Adrenal gland (tissue), 9 donors: ENCODE measurements at regions not wholly inside any gene's neighbourhood (a gene's known extent, or its start where the extent isn't known, plus 50 kb on each side); places are given as distances from the start of the nearest gene placed in this dataset.

Experiments used
- DNase-seq, 7 donors: peaks; one replicate each; pipeline ENCODE4 v3.0.0-alpha.2; 2019 to 2020
- H3K27ac ChIP-seq, 5 donors: fragments of 200-600 bp; sonication (generic) in 4 of 5; 1 replicate in 3 of 5; 2 replicates in 2 of 5; pipeline versions ENCODE4 v1.5.1 to v1.8.0; 2016 to 2020; ENCODE audit warnings: mild to moderate bottlenecking in 1 of 5
- H3K27me3 ChIP-seq: fragments of 200-600 bp; 2 replicates; pipeline ENCODE4 v1.8.0; 2021
- H3K36me3 ChIP-seq, 2 donors: fragments of 200-600 bp; replicated peaks in 1 of 2; 1 replicate in 1 of 2; 2 replicates in 1 of 2; pipeline versions ENCODE4 v1.5.1 to v1.8.0; 2018 to 2022
- H3K4me1 ChIP-seq, 2 donors: fragments of 200-600 bp; replicated peaks in 1 of 2; 1 replicate in 1 of 2; 2 replicates in 1 of 2; pipeline versions ENCODE4 v1.5.1 to v1.8.0; 2018 to 2021
- H3K4me3 ChIP-seq, 4 donors: fragments of 200-600 bp; sonication (generic) in 3 of 4; one replicate each; pipeline ENCODE4 v1.5.1; 2016 to 2018
- H3K9me3 ChIP-seq, 3 donors: fragments of 200-600 bp; sonication (generic) in 1 of 3; replicated peaks in 1 of 3; 1 replicate in 2 of 3; 2 replicates in 1 of 3; pipeline versions ENCODE4 v1.5.1 to v1.8.0; 2016 to 2021
- CTCF ChIP-seq, 6 experiments: fragments of 450-650 bp in 4 of 6; fragments of 200-600 bp in 2 of 6; sonication (generic) in 1 of 6; IDR thresholded peaks; 1 replicate in 5 of 6; 2 replicates in 1 of 6; pipeline versions ENCODE4 v1.5.1 to v1.8.0; 2016 to 2021; ENCODE audit warnings: antibody characterized with exemption in 6 of 6, mild to moderate bottlenecking in 2 of 6, moderate library complexity in 1 of 6
- POLR2A ChIP-seq, 2 donors: fragments of 450-650 bp; IDR thresholded peaks; one replicate each; pipeline ENCODE4 v1.6.1; 2017; ENCODE audit warnings: antibody characterized with exemption in 2 of 2, mild to moderate bottlenecking in 2 of 2, moderate library complexity in 1 of 2
- WGBS, 4 donors: extraction: QIAGEN DNeasy Blood & Tissue Kit in 2 of 4; methylation state at CpG; one replicate each; pipeline versions ENCODE4 v1.1.5 to v1.1.7; 2013 to 2017; 5-methylcytosine and 5-hydroxymethylcytosine counted together
- intact Hi-C, 2 donors: fragments of 100-400 bp; cut with DNase I; formaldehyde crosslinking; loops; one replicate each; pipeline versions ENCODE4 v1.14.1 to v1.15.0; 2022 to 2023
- donor health status: healthy with polysubstance abuse.
- donor health status: Bipolar disorder and iron deficiency.
- donor health status: DM: yes; HTN: yes; CAD: no.
- donor health status: DM: no; HTN: no; CAD: no.
- donor health status: DM: no; HTN: no; CAD: no.

DNA sequence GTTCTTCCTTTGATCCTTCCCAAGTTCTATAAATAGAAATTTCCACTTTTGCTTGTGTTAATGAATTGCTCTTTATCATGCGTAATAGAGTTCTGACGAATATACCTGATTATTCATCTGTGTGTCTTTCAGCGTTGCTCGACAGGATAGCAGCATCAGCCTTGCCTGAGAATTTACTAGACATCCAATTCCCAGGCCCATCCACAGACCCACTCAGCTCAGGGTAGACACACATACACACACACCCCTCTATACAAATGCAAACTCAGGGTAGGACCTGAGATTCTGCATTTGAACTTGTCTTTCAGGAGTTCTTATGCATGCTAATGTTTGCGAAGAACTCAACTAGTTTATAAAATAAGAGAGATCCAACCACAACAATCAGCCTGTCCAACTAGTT lies 343.4 kb upstream of the GYPC start:
- TF ChIP-seq POLR2A (IDR thresholded peaks at IDR 0.05) = no peak
- TF ChIP-seq CTCF (IDR thresholded peaks at IDR 0.05) = no peak
- Histone ChIP-seq H3K4me1 (no peaks in the 10 kb centered on the region), H3K27ac (no peak overlapping the region), H3K27me3 (no peaks in the 10 kb centered on the region), H3K9me3 (no peaks in the 10 kb centered on the region), H3K4me3 (no peak overlapping the region), H3K36me3 (no peaks in the 10 kb centered on the region)
- intact Hi-C loops = no loop called here
- no peak for DNase-seq
- WGBS, 4 donors = 79 to 92% (median 85%) methylated on average over 5 of the region's 5 CpGs

GRCh38 chr2:126315828-126316227 lies 340.1 kb upstream of the GYPC start:
- H3K4me1 ChIP-seq = no peaks in the 10 kb centered on the region
- no peaks in the 10 kb centered on the region for H3K36me3 ChIP-seq
- TF ChIP-seq CTCF (IDR thresholded peaks at IDR 0.05) (no peak), POLR2A (IDR thresholded peaks at IDR 0.05) (no peak)
- intact Hi-C loops = no loop called here
- no peak overlapping the region for H3K27ac ChIP-seq
- no peak for DNase-seq
- H3K4me3 ChIP-seq = no peak overlapping the region
- 45 to 71% (median 57%) methylated on average over 1 of the region's 1 CpG for WGBS, 4 donors
- no peaks in the 10 kb centered on the region for H3K9me3 ChIP-seq
- H3K27me3 ChIP-seq = no peaks in the 10 kb centered on the region

DNA sequence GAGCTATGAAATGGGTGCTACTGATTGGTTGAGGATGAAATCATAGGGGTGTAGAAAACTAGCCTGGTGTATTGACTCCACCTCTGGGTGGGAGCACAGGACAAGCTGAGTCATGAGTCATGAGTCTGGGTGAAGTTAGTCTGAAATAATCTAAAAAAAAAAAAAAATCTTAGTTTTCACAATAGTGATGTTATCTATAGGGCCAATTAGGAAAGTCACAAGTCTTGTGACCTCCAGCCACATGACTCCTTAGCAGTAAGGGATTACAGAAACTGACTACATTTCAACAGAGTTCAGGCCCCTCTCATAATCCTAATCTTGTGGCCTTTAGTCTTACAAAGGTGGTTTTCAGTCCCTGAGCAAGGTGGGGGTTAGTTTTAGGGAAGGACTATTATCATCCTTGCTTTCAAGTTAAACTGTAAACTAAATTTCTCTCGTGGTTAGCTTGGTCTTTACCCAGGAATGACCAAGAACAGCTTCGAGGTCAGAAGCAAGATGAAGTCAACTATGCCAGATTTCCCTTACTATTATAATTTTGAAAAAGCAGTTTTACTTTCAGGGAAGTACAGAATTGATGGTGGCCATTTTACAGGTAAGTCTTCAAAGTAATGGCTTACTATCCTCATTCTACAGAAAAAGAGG lies 338.0 kb upstream of the GYPC start:
- 67 to 79% (median 74%) methylated on average over 2 of the region's 2 CpGs for WGBS, 4 donors
- no peak for DNase-seq
- H3K27me3 ChIP-seq = no peaks in the 10 kb centered on the region
- H3K4me1 ChIP-seq = no peaks in the 10 kb centered on the region
- H3K9me3 ChIP-seq = no peaks in the 10 kb centered on the region
- H3K4me3 ChIP-seq = no peak overlapping the region
- TF ChIP-seq CTCF (IDR thresholded peaks at IDR 0.05) = no peak
- TF ChIP-seq POLR2A (IDR thresholded peaks at IDR 0.05) = no peak
- intact Hi-C loops = no loop called here
- H3K36me3 ChIP-seq = no peaks in the 10 kb centered on the region
- H3K27ac ChIP-seq = no peak overlapping the region

- Histone ChIP-seq H3K36me3 (no peaks in the 10 kb centered on the region), H3K4me1 (no peaks in the 10 kb centered on the region), H3K27ac (no peak overlapping the region), H3K27me3 (no peaks in the 10 kb centered on the region), H3K4me3 (no peak overlapping the region), H3K9me3 (no peaks in the 10 kb centered on the region)
- DNase-seq = no peak
- 83 to 90% (median 87%) methylated on average over 3 of the region's 3 CpGs for WGBS, 4 donors
- intact Hi-C loops = no loop called here
- TF ChIP-seq CTCF (IDR thresholded peaks at IDR 0.05) (no peak), POLR2A (IDR thresholded peaks at IDR 0.05) (no peak)
These were observed 333.6 kb upstream of the GYPC start for GRCh38 chr2:126322342-126322741.
